GM23338 (cell line): ENCODE measurements at regions not wholly inside any gene's neighbourhood (a gene's known extent, or its start where the extent isn't known, plus 50 kb on each side); places are given as distances from the start of the nearest gene placed in this dataset.

Experiments
- EZH2 ChIP-seq: fragments of 200-600 bp; sonication (generic); IDR thresholded peaks from one replicate; pipeline ENCODE4 v1.8.0; 2017; ENCODE audit warnings: antibody characterized with exemption, mild to moderate bottlenecking, low read depth; ENCODE audit not compliant: unreplicated experiment
- EZH2phosphoT487 ChIP-seq: fragments of 200-600 bp; sonication (generic); IDR thresholded peaks from one replicate; pipeline ENCODE4 v1.8.1; 2018; ENCODE audit warnings: antibody characterized with exemption; ENCODE audit not compliant: unreplicated experiment
- JUNB ChIP-seq: IDR thresholded peaks from one replicate; pipeline ENCODE4 v1.6.1; 2016; ENCODE audit warnings: antibody characterized with exemption; ENCODE audit not compliant: unreplicated experiment
- POLR2AphosphoS5 ChIP-seq: IDR thresholded peaks from 2 replicates; pipeline ENCODE4 v1.6.1; 2016; ENCODE audit warnings: antibody characterized with exemption, low read depth
- TF ChIP-seq, protein P1 (sequence below), 2 experiments: fragments of 200-600 bp in 1 of 2; sonication (generic) in 1 of 2; conservative IDR thresholded peaks; 2 replicates each; pipeline versions ENCODE4 v1.5.1 to v1.6.1; 2016 to 2017; ENCODE audit warnings: antibody characterized with exemption in 2 of 2, low read depth in 2 of 2, mild to moderate bottlenecking in 2 of 2, moderate library complexity in 1 of 2
- TF ChIP-seq, protein P2 (sequence below): IDR thresholded peaks from one replicate; pipeline ENCODE4 v1.6.1; 2018; ENCODE audit warnings: antibody characterized with exemption; ENCODE audit not compliant: unreplicated experiment

DNA sequence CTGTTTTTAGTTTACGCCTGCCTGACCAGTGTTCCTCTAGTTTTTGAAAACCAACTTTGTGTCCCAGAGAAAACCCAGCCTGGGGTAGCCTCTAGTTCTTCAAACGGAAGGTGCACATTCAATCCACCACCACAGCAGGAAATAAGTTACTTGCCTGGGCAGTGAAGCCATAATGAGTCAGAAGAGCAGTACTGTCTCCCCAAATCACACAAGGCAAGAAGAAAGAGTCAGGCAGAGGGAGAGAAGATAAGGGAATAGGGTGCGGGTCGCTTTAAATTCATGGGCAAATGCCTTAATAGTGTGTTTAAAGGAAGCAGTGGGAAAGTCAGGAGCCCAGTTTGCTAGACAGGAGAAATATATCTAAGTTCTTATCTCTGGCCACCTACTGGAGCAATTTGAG lies 333.8 kb upstream of the GRIA3 start:
- TF ChIP-seq, protein P1, sequence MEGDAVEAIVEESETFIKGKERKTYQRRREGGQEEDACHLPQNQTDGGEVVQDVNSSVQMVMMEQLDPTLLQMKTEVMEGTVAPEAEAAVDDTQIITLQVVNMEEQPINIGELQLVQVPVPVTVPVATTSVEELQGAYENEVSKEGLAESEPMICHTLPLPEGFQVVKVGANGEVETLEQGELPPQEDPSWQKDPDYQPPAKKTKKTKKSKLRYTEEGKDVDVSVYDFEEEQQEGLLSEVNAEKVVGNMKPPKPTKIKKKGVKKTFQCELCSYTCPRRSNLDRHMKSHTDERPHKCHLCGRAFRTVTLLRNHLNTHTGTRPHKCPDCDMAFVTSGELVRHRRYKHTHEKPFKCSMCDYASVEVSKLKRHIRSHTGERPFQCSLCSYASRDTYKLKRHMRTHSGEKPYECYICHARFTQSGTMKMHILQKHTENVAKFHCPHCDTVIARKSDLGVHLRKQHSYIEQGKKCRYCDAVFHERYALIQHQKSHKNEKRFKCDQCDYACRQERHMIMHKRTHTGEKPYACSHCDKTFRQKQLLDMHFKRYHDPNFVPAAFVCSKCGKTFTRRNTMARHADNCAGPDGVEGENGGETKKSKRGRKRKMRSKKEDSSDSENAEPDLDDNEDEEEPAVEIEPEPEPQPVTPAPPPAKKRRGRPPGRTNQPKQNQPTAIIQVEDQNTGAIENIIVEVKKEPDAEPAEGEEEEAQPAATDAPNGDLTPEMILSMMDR (conservative IDR thresholded peaks at IDR 0.05; ENCODE audit: low read depth in 2 of 2) = no peak
- TF ChIP-seq, protein P2, sequence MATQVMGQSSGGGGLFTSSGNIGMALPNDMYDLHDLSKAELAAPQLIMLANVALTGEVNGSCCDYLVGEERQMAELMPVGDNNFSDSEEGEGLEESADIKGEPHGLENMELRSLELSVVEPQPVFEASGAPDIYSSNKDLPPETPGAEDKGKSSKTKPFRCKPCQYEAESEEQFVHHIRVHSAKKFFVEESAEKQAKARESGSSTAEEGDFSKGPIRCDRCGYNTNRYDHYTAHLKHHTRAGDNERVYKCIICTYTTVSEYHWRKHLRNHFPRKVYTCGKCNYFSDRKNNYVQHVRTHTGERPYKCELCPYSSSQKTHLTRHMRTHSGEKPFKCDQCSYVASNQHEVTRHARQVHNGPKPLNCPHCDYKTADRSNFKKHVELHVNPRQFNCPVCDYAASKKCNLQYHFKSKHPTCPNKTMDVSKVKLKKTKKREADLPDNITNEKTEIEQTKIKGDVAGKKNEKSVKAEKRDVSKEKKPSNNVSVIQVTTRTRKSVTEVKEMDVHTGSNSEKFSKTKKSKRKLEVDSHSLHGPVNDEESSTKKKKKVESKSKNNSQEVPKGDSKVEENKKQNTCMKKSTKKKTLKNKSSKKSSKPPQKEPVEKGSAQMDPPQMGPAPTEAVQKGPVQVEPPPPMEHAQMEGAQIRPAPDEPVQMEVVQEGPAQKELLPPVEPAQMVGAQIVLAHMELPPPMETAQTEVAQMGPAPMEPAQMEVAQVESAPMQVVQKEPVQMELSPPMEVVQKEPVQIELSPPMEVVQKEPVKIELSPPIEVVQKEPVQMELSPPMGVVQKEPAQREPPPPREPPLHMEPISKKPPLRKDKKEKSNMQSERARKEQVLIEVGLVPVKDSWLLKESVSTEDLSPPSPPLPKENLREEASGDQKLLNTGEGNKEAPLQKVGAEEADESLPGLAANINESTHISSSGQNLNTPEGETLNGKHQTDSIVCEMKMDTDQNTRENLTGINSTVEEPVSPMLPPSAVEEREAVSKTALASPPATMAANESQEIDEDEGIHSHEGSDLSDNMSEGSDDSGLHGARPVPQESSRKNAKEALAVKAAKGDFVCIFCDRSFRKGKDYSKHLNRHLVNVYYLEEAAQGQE = no peak
- TF ChIP-seq EZH2 = no peak
- TF ChIP-seq EZH2phosphoT487 = no peak
- no peak for TF ChIP-seq JUNB
- no peak for TF ChIP-seq POLR2AphosphoS5
